Endothelial cell of umbilical vein (primary cell): ENCODE measurements at regions not wholly inside any gene's neighbourhood (a gene's known extent, or its start where the extent isn't known, plus 50 kb on each side); places are given as distances from the start of the nearest gene placed in this dataset.

Experiments used
- BruUV-seq: library from RNA; stranded (reverse); fragments of 400-500 nt; replicated peaks from 2 replicates; lab custom pipeline; 2021; lab: Mats Ljungman, UMichigan
- CTCF ChIA-PET: fragments of 300-600, 350-600 bp; sonication (Branson Sonifier 250); formaldehyde crosslinking; loops from one replicate; lab custom pipeline; 2021; ENCODE audit warnings: antibody characterized with exemption, inconsistent platforms; lab: Charles Lee
- POLR2A ChIA-PET: fragments of 300-600, 350-600 bp; sonication (Branson Sonifier 250); formaldehyde crosslinking; loops from one replicate; lab custom pipeline; 2021; ENCODE audit warnings: antibody characterized with exemption, inconsistent platforms; lab: Charles Lee
- DNase-seq: peaks from one replicate; pipeline ENCODE4 v3.0.0-alpha.2; 2011; ENCODE audit warnings: low read depth, low spot score
- FAIRE-seq: peaks from 2 replicates; lab custom pipeline; 2011; peaks lifted over from hg19 to GRCh38; lab: Jason Lieb, UNC
- H2AFZ ChIP-seq: 2 replicates; pipeline ENCODE4 v1.6.0; 2012; ENCODE audit warnings: low read depth, low read length, control low read depth, inconsistent platforms
- H3K27ac ChIP-seq: 2 replicates; pipeline ENCODE4 v1.5.1; 2011; ENCODE audit warnings: low read depth, mild to moderate bottlenecking, control low read depth, low read length, moderate library complexity; ENCODE audit not compliant: insufficient read depth
- H3K27me3 ChIP-seq, 2 experiments: 2 replicates each; pipeline versions ENCODE4 v1.6.0 to v1.6.1; 2011; ENCODE audit warnings: low read length in 2 of 2, mixed read lengths in 1 of 2; ENCODE audit not compliant: control insufficient read depth in 2 of 2, insufficient read depth in 2 of 2
- H3K36me3 ChIP-seq, 2 experiments: 2 replicates in 1 of 2; 3 replicates in 1 of 2; pipeline ENCODE4 v1.5.1; 2011; ENCODE audit warnings: low read length in 2 of 2, mild to moderate bottlenecking in 1 of 2, moderate library complexity in 1 of 2; ENCODE audit not compliant: control insufficient read depth in 2 of 2, insufficient read depth in 2 of 2; ENCODE audit errors: extremely low read depth in 1 of 2
- H3K4me1 ChIP-seq: 3 replicates; pipeline ENCODE4 v1.5.1; 2011; ENCODE audit warnings: mild to moderate bottlenecking, low read length; ENCODE audit not compliant: control insufficient read depth, insufficient read depth; ENCODE audit errors: extremely low read depth
- H3K4me2 ChIP-seq: 2 replicates; pipeline ENCODE4 v1.6.1; 2011; ENCODE audit warnings: low read length, control low read depth, mixed read lengths; ENCODE audit not compliant: insufficient read depth
- H3K4me3 ChIP-seq, 3 experiments: fragments of 200-600 bp in 1 of 3; sonication (generic), shearing (Covaris generic) in 1 of 3; replicated peaks in 1 of 3; 2 replicates each; pipeline ENCODE4 v1.5.1; 2011 to 2016; ENCODE audit warnings: control low read depth in 3 of 3, low read length in 3 of 3, mild to moderate bottlenecking in 2 of 3, inconsistent platforms in 1 of 3, low read depth in 1 of 3, moderate library complexity in 1 of 3; ENCODE audit not compliant: insufficient read depth in 1 of 3
- H3K79me2 ChIP-seq: 2 replicates; pipeline ENCODE4 v1.6.0; 2012; ENCODE audit warnings: low read length, inconsistent platforms; ENCODE audit not compliant: control insufficient read depth, insufficient read depth
- H3K9ac ChIP-seq: replicated peaks from 2 replicates; pipeline ENCODE3; 2011; ENCODE audit warnings: low read length, control low read depth; ENCODE audit not compliant: insufficient read depth; ENCODE audit errors: extremely low read depth
- H3K9me1 ChIP-seq: replicated peaks from 3 replicates; pipeline ENCODE4 v1.6.0; 2011; ENCODE audit warnings: mild to moderate bottlenecking, low read length; ENCODE audit not compliant: control insufficient read depth, insufficient read depth; ENCODE audit errors: extremely low read depth
- H3K9me3 ChIP-seq: replicated peaks from 2 replicates; pipeline ENCODE4 v1.5.1; 2012; ENCODE audit warnings: low read length, inconsistent platforms; ENCODE audit not compliant: control insufficient read depth, insufficient read depth
- H4K20me1 ChIP-seq: replicated peaks from 2 replicates; pipeline ENCODE3; 2011; ENCODE audit warnings: mild to moderate bottlenecking, low read length; ENCODE audit not compliant: control insufficient read depth, insufficient read depth; ENCODE audit errors: extremely low read depth
- EZH2 ChIP-seq: IDR thresholded peaks from 2 replicates; pipeline ENCODE4 v1.6.1; 2012; ENCODE audit warnings: borderline replicate concordance, low read depth, mild to moderate bottlenecking, moderate library complexity, low read length, inconsistent platforms; ENCODE audit not compliant: severe bottlenecking
- FOS ChIP-seq: IDR thresholded peaks from 2 replicates; pipeline ENCODE4 v1.6.1; 2011; ENCODE audit warnings: mild to moderate bottlenecking, low read length, moderate library complexity, borderline replicate concordance; ENCODE audit not compliant: insufficient read depth
- GATA2 ChIP-seq: IDR thresholded peaks from 2 replicates; pipeline ENCODE4 v1.7.0; 2011; ENCODE audit warnings: low read depth, mild to moderate bottlenecking, moderate library complexity, mixed read lengths, low read length; ENCODE audit not compliant: insufficient read length, insufficient read depth
- JUN ChIP-seq: IDR thresholded peaks from 2 replicates; pipeline ENCODE4 v1.6.1; 2011; ENCODE audit warnings: borderline replicate concordance, low read depth; ENCODE audit not compliant: insufficient read length, insufficient read depth
- MYC ChIP-seq: IDR thresholded peaks from one replicate; pipeline ENCODE4 v1.6.1; 2011; ENCODE audit warnings: mild to moderate bottlenecking, low read depth, low read length
- POLR2A ChIP-seq: IDR thresholded peaks from 2 replicates; pipeline ENCODE4 v1.6.1; 2012; ENCODE audit warnings: low read depth, mild to moderate bottlenecking, control low read depth, low read length
- POLR2AphosphoS5 ChIP-seq: IDR thresholded peaks from 2 replicates; pipeline ENCODE4 v1.6.1; 2012; ENCODE audit warnings: low read depth, mild to moderate bottlenecking, control low read depth, low read length, moderate library complexity; ENCODE audit not compliant: insufficient read depth
- dilution Hi-C: fragments of 300-500 bp; cut with MboI; formaldehyde crosslinking; loops from one replicate; pipeline ENCODE4 v1.15.0; 2019; ENCODE audit warnings: low sequenced_read_pairs; ENCODE audit not compliant: extremely low pct_ligation_motif_present
- intact Hi-C: fragments of 100-400 bp; cut with micrococcal nuclease; formaldehyde crosslinking; loops from one replicate; pipeline ENCODE4 v1.10.0; 2022
- TF ChIP-seq, protein P1 (sequence below): IDR thresholded peaks from 2 replicates; pipeline ENCODE4 v1.6.1; 2011; ENCODE audit not compliant: insufficient read depth, insufficient read length
- TF ChIP-seq, protein P2 (sequence below), 2 donors: IDR thresholded peaks; 1 replicate in 1 of 2; 2 replicates in 1 of 2; pipeline ENCODE4 v1.5.1; 2011; ENCODE audit warnings: low read length in 2 of 2, mild to moderate bottlenecking in 2 of 2, moderate library complexity in 2 of 2, control low read depth in 1 of 2, inconsistent platforms in 1 of 2, low read depth in 1 of 2; ENCODE audit not compliant: insufficient read depth in 1 of 2; ENCODE audit errors: extremely low read depth in 1 of 2

DNA sequence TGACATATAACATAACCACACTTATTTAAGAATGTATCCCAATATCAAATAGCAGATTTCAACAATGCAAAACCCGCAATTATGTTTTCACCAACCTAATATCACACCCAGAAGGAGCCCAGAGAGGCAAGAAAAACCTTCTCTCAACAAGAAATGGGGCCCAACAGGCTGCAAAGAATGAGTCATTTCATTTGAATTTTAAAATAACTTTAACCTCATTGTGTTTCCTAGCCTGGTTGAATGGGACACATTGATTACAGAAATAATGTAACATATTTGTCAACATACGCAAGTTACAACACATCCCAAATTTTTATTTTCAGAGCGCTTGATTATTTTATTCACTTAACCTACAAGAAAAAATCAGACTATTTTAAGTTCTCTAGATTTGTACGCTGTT, 365.1 kb upstream of the SLCO3A1 start:
- intact Hi-C loops (no loop called here), dilution Hi-C loops (no loop called here)
- H3K4me2 ChIP-seq: no peak overlapping the region
- no peak overlapping the region for H3K27ac ChIP-seq
- BruUV-seq: no TSS peak
- ChIA-PET CTCF (no interaction called here), POLR2A (no interaction called here)
- DNase-seq (no peak), FAIRE-seq (no peak)
- no peaks in the 10 kb centered on the region for H3K79me2 ChIP-seq
- no peaks in the 10 kb centered on the region for H4K20me1 ChIP-seq
- H3K9me3 ChIP-seq: no peaks in the 10 kb centered on the region
- no peaks in the 10 kb centered on the region for H3K9me1 ChIP-seq
- H3K9ac ChIP-seq: no peak overlapping the region
- no peaks in the 10 kb centered on the region for H3K36me3 ChIP-seq
- H3K4me3 ChIP-seq: no peak overlapping the region
- H3K4me1 ChIP-seq: no peaks in the 10 kb centered on the region
- TF ChIP-seq EZH2 (no peak), POLR2A (no peak), POLR2AphosphoS5 (no peak), FOS (no peak), MYC (no peak), JUN (no peak), GATA2 (no peak)
- TF ChIP-seq, protein P1, sequence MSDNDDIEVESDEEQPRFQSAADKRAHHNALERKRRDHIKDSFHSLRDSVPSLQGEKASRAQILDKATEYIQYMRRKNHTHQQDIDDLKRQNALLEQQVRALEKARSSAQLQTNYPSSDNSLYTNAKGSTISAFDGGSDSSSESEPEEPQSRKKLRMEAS: no peak
- TF ChIP-seq, protein P2, sequence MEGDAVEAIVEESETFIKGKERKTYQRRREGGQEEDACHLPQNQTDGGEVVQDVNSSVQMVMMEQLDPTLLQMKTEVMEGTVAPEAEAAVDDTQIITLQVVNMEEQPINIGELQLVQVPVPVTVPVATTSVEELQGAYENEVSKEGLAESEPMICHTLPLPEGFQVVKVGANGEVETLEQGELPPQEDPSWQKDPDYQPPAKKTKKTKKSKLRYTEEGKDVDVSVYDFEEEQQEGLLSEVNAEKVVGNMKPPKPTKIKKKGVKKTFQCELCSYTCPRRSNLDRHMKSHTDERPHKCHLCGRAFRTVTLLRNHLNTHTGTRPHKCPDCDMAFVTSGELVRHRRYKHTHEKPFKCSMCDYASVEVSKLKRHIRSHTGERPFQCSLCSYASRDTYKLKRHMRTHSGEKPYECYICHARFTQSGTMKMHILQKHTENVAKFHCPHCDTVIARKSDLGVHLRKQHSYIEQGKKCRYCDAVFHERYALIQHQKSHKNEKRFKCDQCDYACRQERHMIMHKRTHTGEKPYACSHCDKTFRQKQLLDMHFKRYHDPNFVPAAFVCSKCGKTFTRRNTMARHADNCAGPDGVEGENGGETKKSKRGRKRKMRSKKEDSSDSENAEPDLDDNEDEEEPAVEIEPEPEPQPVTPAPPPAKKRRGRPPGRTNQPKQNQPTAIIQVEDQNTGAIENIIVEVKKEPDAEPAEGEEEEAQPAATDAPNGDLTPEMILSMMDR (IDR thresholded peaks at IDR 0.05; ENCODE audit: extremely low read depth in 1 of 2, insufficient read depth in 1 of 2, low read depth in 1 of 2, low read length in 2 of 2): no peak
- no peak overlapping the region for H2AFZ ChIP-seq
- no peaks in the 10 kb centered on the region for H3K27me3 ChIP-seq
